Mammary epithelial cell (primary cell): ENCODE measurements at regions not wholly inside any gene's neighbourhood (a gene's known extent, or its start where the extent isn't known, plus 50 kb on each side); places are given as distances from the start of the nearest gene placed in this dataset.

Source experiments
- CTCF ChIP-seq, 2 donors: IDR thresholded peaks in 1 of 2; conservative IDR thresholded peaks in 1 of 2; 2 replicates each; pipeline ENCODE4 v1.5.1; 2011 to 2012; ENCODE audit warnings: inconsistent platforms in 2 of 2, low read length in 2 of 2, mild to moderate bottlenecking in 2 of 2, control low read depth in 1 of 2, low read depth in 1 of 2; ENCODE audit not compliant: insufficient read depth in 1 of 2; ENCODE audit errors: extremely low read depth in 1 of 2
- EZH2 ChIP-seq: IDR thresholded peaks from 2 replicates; pipeline ENCODE4 v1.6.1; 2012; ENCODE audit warnings: low read length, inconsistent platforms, borderline replicate concordance

- TF ChIP-seq EZH2 (no peak), CTCF (conservative IDR thresholded peaks at IDR 0.05 in 1 of 2, IDR thresholded peaks at IDR 0.05 in 1 of 2; ENCODE audit: extremely low read depth in 1 of 2, insufficient read depth in 1 of 2, low read depth in 1 of 2, low read length in 2 of 2) (no peak)
These were observed 69.2 kb upstream of the ETV6 start for GRCh38 chr12:11580125-11580751.
